A673 (cell line): ENCODE measurements at regions not wholly inside any gene's neighbourhood (a gene's known extent, or its start where the extent isn't known, plus 50 kb on each side); places are given as distances from the start of the nearest gene placed in this dataset.

Source experiments
- BruUV-seq: library from RNA; stranded (reverse); fragments of 400-500 nt; replicated peaks from 2 replicates; lab custom pipeline; 2021; lab: Mats Ljungman, UMichigan
- CTCF ChIA-PET: fragments of 300-600 bp; sonication (Branson Sonifier 250); formaldehyde crosslinking; loops from one replicate; lab custom pipeline; 2022; ENCODE audit warnings: antibody characterized with exemption; lab: Charles Lee
- POLR2A ChIA-PET: fragments of 300-600 bp; sonication (Branson Sonifier 250); formaldehyde crosslinking; loops from one replicate; lab custom pipeline; 2022; ENCODE audit warnings: antibody characterized with exemption; ENCODE audit not compliant: low non-redundant PET; lab: Charles Lee
- DNase-seq: peaks from one replicate; pipeline ENCODE4 v3.0.0-alpha.2; 2015; ENCODE audit warnings: low spot score
- H3K27ac ChIP-seq: fragments of 200-600 bp; sonication (generic); 2 replicates; pipeline ENCODE4 v1.5.1; 2016; ENCODE audit warnings: mixed run types, low read depth, mild to moderate bottlenecking, mixed read lengths, antibody characterized with exemption, low read length; ENCODE audit not compliant: poor library complexity, severe bottlenecking
- H3K27me3 ChIP-seq: fragments of 200-600 bp; sonication (generic); replicated peaks from 2 replicates; pipeline ENCODE4 v1.6.1; 2017; ENCODE audit warnings: mixed run types, low read depth, mild to moderate bottlenecking, mixed read lengths, antibody characterized with exemption, low read length; ENCODE audit not compliant: insufficient read depth, poor library complexity
- H3K36me3 ChIP-seq: fragments of 200-600 bp; sonication (generic); 2 replicates; pipeline ENCODE4 v1.6.1; 2016; ENCODE audit warnings: mixed run types, mild to moderate bottlenecking, mixed read lengths, antibody characterized with exemption, low read length; ENCODE audit not compliant: insufficient read depth, poor library complexity, severe bottlenecking
- H3K4me1 ChIP-seq: fragments of 200-600 bp; sonication (generic); 2 replicates; pipeline ENCODE4 v1.6.1; 2017; ENCODE audit warnings: mixed run types, mild to moderate bottlenecking, mixed read lengths, antibody characterized with exemption, low read length; ENCODE audit not compliant: insufficient read depth, poor library complexity, severe bottlenecking
- H3K4me3 ChIP-seq: fragments of 200-600 bp; sonication (generic); 2 replicates; pipeline ENCODE4 v1.5.1; 2016; ENCODE audit warnings: low read depth, mixed run types, mild to moderate bottlenecking, mixed read lengths, low read length; ENCODE audit not compliant: poor library complexity, severe bottlenecking
- H3K9me3 ChIP-seq: fragments of 200-600 bp; sonication (generic); 2 replicates; pipeline ENCODE4 v1.6.1; 2016; ENCODE audit warnings: mixed run types, low read depth, mild to moderate bottlenecking, mixed read lengths, antibody characterized with exemption, low read length; ENCODE audit not compliant: poor library complexity, severe bottlenecking
- EZH2 ChIP-seq: fragments of 200-600 bp; sonication (generic); IDR thresholded peaks from 2 replicates; pipeline ENCODE4 v1.6.1; 2017; ENCODE audit warnings: borderline replicate concordance, low read depth, mild to moderate bottlenecking, mixed read lengths, antibody characterized with exemption, low read length; ENCODE audit not compliant: poor library complexity, severe bottlenecking
- intact Hi-C: fragments of 100-400 bp; cut with micrococcal nuclease; formaldehyde crosslinking; loops from one replicate; pipeline ENCODE4 v1.10.0; 2022; ENCODE audit not compliant: unreplicated experiment
- TF ChIP-seq, protein P1 (sequence below): fragments of 300-800, 200-600 bp; sonication (generic); conservative IDR thresholded peaks from 2 replicates; pipeline ENCODE4 v1.5.1; 2017; ENCODE audit warnings: low read depth, mild to moderate bottlenecking, antibody characterized with exemption, low read length, moderate library complexity, mixed read lengths

- POLR2A ChIA-PET: no interaction called here
Observed at GRCh38 chr7:122944682-122945303, 50.7 kb downstream of the TAS2R16 start.

DNA sequence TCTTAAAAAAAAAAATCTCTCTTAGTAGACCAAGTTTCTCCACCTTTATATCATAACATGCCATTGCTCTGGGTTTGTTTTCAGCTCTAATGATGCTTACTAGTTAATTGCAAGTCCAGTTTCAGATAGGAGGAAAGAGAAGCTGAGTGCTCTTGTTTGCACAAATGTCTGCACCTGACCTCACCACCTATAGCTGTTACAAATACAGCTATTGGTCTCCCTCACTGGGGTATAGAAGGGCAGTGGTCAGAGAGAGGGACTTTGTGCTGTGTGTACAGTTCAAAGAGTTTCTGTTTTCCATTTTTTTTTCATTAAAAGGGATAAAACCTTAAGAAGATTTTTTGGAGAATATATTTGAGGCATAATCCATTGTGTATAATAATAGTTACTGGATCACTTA, 52.7 kb downstream of the TAS2R16 start:
- Histone ChIP-seq H3K27ac (no peak overlapping the region), H3K4me3 (no peak overlapping the region), H3K9me3 (no peaks in the 10 kb centered on the region), H3K27me3 (no peaks in the 10 kb centered on the region), H3K36me3 (no peaks in the 10 kb centered on the region), H3K4me1 (peaks cover 12% of the 10 kb centered on the region)
- intact Hi-C loops: no loop called here
- BruUV-seq: no TSS peak
- ChIA-PET CTCF (no interaction called here), POLR2A (no interaction called here)
- no peak for TF ChIP-seq EZH2
- TF ChIP-seq, protein P1, sequence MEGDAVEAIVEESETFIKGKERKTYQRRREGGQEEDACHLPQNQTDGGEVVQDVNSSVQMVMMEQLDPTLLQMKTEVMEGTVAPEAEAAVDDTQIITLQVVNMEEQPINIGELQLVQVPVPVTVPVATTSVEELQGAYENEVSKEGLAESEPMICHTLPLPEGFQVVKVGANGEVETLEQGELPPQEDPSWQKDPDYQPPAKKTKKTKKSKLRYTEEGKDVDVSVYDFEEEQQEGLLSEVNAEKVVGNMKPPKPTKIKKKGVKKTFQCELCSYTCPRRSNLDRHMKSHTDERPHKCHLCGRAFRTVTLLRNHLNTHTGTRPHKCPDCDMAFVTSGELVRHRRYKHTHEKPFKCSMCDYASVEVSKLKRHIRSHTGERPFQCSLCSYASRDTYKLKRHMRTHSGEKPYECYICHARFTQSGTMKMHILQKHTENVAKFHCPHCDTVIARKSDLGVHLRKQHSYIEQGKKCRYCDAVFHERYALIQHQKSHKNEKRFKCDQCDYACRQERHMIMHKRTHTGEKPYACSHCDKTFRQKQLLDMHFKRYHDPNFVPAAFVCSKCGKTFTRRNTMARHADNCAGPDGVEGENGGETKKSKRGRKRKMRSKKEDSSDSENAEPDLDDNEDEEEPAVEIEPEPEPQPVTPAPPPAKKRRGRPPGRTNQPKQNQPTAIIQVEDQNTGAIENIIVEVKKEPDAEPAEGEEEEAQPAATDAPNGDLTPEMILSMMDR: no peak
- no peak for DNase-seq

More at GRCh38 chr7:122944682-122945303, 50.7 kb downstream of the TAS2R16 start:
- DNase-seq: peak; percentile 29
- no peak for TF ChIP-seq EZH2
- TF ChIP-seq, protein P1: no peak
- Histone ChIP-seq H3K27ac (no peak overlapping the region), H3K4me1 (peaks cover 12% of the 10 kb centered on the region), H3K27me3 (no peaks in the 10 kb centered on the region), H3K4me3 (no peak overlapping the region), H3K9me3 (no peaks in the 10 kb centered on the region), H3K36me3 (no peaks in the 10 kb centered on the region)
- no TSS peak for BruUV-seq
- CTCF ChIA-PET: no interaction called here
- intact Hi-C loops: no loop called here

- POLR2A ChIA-PET: no interaction called here
- TF ChIP-seq, protein P1: no peak
- TF ChIP-seq EZH2: no peak
- no peaks in the 10 kb centered on the region for H3K27me3 ChIP-seq
- intact Hi-C loops: no loop called here
- no TSS peak for BruUV-seq
- H3K4me3 ChIP-seq: no peak overlapping the region
- CTCF ChIA-PET: no interaction called here
- H3K9me3 ChIP-seq: no peaks in the 10 kb centered on the region
- H3K4me1 ChIP-seq: peaks cover 12% of the 10 kb centered on the region
- H3K36me3 ChIP-seq: no peaks in the 10 kb centered on the region
- H3K27ac ChIP-seq: no peak overlapping the region
- DNase-seq: no peak
Observed at GRCh38 chr7:122942059-122942458, 53.4 kb downstream of the TAS2R16 start.
